ENCODE measurements at regions not wholly inside any gene's neighbourhood (a gene's known extent, or its start where the extent isn't known, plus 50 kb on each side); places are given as distances from the start of the nearest gene placed in this dataset.

DNA sequence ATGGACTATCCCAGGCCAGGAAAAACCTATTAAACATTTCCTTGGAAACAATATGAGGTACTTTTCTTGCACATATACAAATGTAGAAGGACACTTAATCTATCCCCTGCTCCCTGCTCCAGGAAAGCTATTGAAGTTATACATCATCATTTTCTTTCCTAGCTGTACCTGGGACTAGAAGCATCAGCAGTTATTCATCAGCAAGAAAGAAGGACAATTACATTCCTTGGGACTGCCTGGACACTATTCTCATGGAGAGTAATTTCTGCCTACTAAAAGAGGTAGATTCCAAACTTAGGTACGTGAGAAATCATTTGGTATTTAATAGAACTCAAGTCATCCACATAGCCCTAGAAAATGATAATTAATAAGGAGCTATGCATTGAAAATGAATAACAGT lies 51.0 kb upstream of the PICALM start:
- DNase-seq (ENCODE audit: low spot score) = no peak

DNA sequence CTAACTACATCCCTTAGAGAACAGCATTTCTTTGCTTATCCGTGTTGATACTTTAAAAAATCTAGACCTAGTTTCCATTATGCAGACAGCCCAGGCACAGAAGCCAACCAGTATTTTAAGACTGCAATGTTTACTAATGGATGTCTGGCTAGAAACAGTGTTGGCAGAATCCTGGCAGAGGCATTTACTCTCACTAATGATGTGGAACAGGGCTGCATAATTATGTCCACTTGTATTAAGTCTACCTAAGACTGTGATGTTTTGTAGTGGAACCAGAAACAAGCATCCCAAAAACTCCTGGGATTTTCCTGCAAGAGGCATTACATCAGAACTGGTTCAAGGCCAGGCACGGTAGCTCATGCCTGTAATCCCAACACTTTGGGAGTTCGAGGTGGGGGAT lies 50.2 kb upstream of the PICALM start:
- DNase-seq (ENCODE audit: low spot score) = no peak

Data from CD4-positive, alpha-beta T cell treated with Interleukin-6 at 100 ng/mL for 8 hours (primary cell).